GM10248 (cell line): ENCODE measurements at regions not wholly inside any gene's neighbourhood (a gene's known extent, or its start where the extent isn't known, plus 50 kb on each side); places are given as distances from the start of the nearest gene placed in this dataset.

Experiments used
- CTCF ChIA-PET: fragments of 300-600 bp; sonication (Branson Sonifier 250); formaldehyde crosslinking; extraction: SDS; loops from one replicate; lab custom pipeline; 2021; ENCODE audit warnings: antibody characterized with exemption; lab: Yijun Ruan, JAX
- POLR2A ChIA-PET: fragments of 350-650 bp; sonication (Branson Sonifier 250); formaldehyde crosslinking; extraction: SDS; loops from one replicate; lab custom pipeline; 2020; ENCODE audit warnings: antibody characterized with exemption; lab: Yijun Ruan, JAX
- DNase-seq: peaks from one replicate; pipeline ENCODE4 v3.0.0; 2012; ENCODE audit errors: extremely low spot score
- CTCF ChIP-seq: IDR thresholded peaks from 2 replicates; pipeline ENCODE4 v1.5.1; 2012; ENCODE audit warnings: mild to moderate bottlenecking, low read depth; ENCODE audit errors: extremely low read depth, missing control alignments, control extremely low read depth

GRCh38 chr5:24397601-24398000 is 247.2 kb downstream of the CDH10 start:
- ChIA-PET CTCF (no interaction called here), POLR2A (no interaction called here)
- no peak for DNase-seq
- TF ChIP-seq CTCF, result no peak

- ChIA-PET CTCF (no interaction called here), POLR2A (no interaction called here)
- TF ChIP-seq CTCF, result no peak
- DNase-seq, result no peak
Observed at GRCh38 chr5:24401773-24402172, 243.0 kb downstream of the CDH10 start.

GRCh38 chr5:24407466-24407865 is 237.3 kb downstream of the CDH10 start:
- no peak for TF ChIP-seq CTCF
- ChIA-PET CTCF (no interaction called here), POLR2A (no interaction called here)
- DNase-seq, result no peak

DNA sequence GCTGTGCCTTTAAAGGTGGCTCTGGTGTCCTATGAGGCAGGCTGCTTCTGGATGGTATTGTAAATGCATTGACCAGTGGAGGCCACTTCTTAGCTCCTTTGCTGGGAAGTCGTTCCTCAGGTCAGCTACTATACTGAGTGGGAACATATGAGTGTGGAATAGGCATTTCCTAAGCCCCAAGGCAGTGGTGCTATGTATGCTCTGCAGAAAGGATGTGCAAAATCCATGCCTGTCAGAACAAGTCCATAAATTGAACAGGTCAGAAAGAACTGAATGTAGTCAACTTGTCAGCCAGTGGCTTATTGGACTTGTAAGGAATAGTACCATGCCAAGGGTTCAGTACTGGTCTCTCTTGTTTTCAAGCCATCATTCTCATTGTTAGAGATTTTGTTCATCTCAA is 216.4 kb downstream of the CDH10 start:
- ChIA-PET CTCF (no interaction called here), POLR2A (no interaction called here)
- TF ChIP-seq CTCF, result no peak
- DNase-seq, result no peak

DNA sequence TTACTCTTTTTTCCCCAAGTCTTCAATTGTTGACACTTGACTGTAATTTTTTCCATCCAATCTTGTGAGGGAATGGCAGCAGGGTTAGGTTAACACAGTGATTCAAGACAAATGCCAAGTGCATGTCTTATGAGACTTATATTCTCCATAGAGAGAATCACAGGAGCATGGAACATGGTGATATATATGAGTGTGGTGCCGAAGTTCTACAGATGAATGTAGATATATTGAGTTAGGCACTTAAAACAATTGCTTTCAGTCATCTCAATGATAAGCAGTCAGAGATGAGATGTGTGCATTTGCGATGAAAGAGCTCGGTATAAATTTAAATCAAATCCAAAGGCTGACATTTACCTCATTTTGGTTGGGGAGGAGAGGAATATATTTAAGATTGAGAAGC is 211.2 kb downstream of the CDH10 start:
- ChIA-PET POLR2A (no interaction called here), CTCF (no interaction called here)
- no peak for TF ChIP-seq CTCF
- DNase-seq, result no peak
